Mucosa of descending colon (tissue), 3 donors: ENCODE measurements at regions not wholly inside any gene's neighbourhood (a gene's known extent, or its start where the extent isn't known, plus 50 kb on each side); places are given as distances from the start of the nearest gene placed in this dataset.

ENCODE experiments used
- ATAC-seq: fragments of 200-7000 bp; cut with Tn5 transposase; one replicate; pipeline ENCODE4 v1.9.1; 2020; ENCODE audit warnings: mild to moderate bottlenecking, moderate library complexity
- DNase-seq, 3 donors: peaks; one replicate each; pipeline ENCODE4 v3.0.0-alpha.2; 2020
- H3K36me3 ChIP-seq: fragments of 200-600 bp; one replicate; pipeline ENCODE4 v1.8.0; 2021; ENCODE audit warnings: low read depth, mild to moderate bottlenecking
- H3K4me1 ChIP-seq: fragments of 200-600 bp; one replicate; pipeline ENCODE4 v1.8.0; 2021; ENCODE audit warnings: low read depth, mild to moderate bottlenecking
- H3K4me3 ChIP-seq: fragments of 200-600 bp; one replicate; pipeline ENCODE4 v1.8.0; 2021; ENCODE audit warnings: mild to moderate bottlenecking
- H3K9me3 ChIP-seq: fragments of 200-600 bp; one replicate; pipeline ENCODE4 v1.8.0; 2021; ENCODE audit warnings: mild to moderate bottlenecking
- intact Hi-C, 2 donors: fragments of 100-400 bp; cut with DNase I in 1 of 2; cut with micrococcal nuclease in 1 of 2; formaldehyde crosslinking; loops; one replicate each; pipeline versions ENCODE4 v1.11.0 to v1.11.1; 2022; cut with DNase I, micrococcal nuclease
- TF ChIP-seq, protein P1 (sequence below): fragments of 200-600 bp; IDR thresholded peaks from one replicate; pipeline ENCODE4 v1.8.0; 2022; ENCODE audit warnings: antibody characterized with exemption, mild to moderate bottlenecking
- donor health status: DM: no; HTN: no; CAD: no; lungs with moderate emphysema.
- donor health status: DM: no; HTN: no; CAD: no.
- donor health status: DM: no; HTN: yes; CAD: no.

DNA sequence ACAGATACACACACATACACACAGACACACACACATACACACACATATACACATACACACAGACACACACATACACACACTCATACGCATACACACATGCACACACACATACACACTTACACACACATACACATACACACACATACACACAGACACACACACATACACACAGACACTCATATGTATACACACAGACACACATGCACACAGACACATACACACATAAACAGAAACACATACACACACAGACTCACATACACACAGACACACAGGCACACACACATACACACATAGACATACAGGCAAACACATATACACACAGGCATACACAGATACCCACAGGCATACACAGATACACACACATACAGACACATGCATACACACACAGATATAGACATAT is 143.9 kb upstream of the LYZL2 start:
- no peaks in the 10 kb centered on the region for H3K36me3 ChIP-seq
- intact Hi-C loops: no loop called here
- ATAC-seq: no peak
- peaks cover 23% of the 10 kb centered on the region for H3K9me3 ChIP-seq
- no peaks in the 10 kb centered on the region for H3K4me1 ChIP-seq
- no peak for DNase-seq
- TF ChIP-seq, protein P1, sequence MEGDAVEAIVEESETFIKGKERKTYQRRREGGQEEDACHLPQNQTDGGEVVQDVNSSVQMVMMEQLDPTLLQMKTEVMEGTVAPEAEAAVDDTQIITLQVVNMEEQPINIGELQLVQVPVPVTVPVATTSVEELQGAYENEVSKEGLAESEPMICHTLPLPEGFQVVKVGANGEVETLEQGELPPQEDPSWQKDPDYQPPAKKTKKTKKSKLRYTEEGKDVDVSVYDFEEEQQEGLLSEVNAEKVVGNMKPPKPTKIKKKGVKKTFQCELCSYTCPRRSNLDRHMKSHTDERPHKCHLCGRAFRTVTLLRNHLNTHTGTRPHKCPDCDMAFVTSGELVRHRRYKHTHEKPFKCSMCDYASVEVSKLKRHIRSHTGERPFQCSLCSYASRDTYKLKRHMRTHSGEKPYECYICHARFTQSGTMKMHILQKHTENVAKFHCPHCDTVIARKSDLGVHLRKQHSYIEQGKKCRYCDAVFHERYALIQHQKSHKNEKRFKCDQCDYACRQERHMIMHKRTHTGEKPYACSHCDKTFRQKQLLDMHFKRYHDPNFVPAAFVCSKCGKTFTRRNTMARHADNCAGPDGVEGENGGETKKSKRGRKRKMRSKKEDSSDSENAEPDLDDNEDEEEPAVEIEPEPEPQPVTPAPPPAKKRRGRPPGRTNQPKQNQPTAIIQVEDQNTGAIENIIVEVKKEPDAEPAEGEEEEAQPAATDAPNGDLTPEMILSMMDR: no peak
- H3K4me3 ChIP-seq: no peak overlapping the region

DNA sequence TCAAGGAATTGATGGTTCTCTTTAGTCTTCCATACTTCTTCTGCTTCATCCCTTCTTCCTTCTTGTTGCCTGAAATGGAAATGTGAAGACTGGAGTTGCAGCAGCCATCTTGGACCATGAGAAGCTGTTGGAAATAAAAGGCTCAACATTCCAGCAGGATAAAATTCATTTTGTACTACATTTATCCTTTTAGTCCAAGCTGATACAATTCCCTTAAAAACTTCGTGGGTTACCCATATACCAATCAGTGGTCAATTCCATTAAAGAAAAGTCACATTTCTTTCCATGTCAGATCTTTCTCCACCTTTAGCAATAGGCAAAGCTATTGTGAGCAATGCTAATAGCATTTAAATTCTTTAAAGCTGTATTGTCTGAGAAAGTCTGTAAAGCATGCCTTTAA is 141.3 kb upstream of the LYZL2 start:
- DNase-seq (no peak), ATAC-seq (no peak)
- Histone ChIP-seq H3K4me3 (no peak overlapping the region), H3K9me3 (peaks cover 23% of the 10 kb centered on the region), H3K36me3 (no peaks in the 10 kb centered on the region), H3K4me1 (no peaks in the 10 kb centered on the region)
- intact Hi-C loops: no loop called here
- TF ChIP-seq, protein P1: no peak

DNA sequence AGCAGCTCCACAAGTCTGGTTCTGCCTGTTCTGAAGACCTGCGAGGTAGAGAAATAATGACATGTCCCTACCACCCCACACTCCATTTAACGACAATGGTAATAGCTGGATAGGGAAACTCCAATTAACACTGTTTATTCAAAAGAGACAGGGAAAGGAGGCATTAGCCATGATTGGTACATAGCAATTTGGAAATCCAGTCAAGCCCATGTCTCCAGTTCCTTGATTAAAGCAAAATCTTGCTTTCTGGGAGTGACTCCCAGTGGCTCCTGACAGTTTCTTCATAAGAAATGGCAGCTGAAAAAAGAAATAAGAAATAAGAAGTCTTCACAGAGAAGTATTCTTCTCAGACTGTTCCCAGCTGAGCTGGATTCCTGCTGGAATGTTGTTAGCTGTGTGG is 140.7 kb upstream of the LYZL2 start:
- no peak for ATAC-seq
- intact Hi-C loops: no loop called here
- TF ChIP-seq, protein P1: no peak

DNA sequence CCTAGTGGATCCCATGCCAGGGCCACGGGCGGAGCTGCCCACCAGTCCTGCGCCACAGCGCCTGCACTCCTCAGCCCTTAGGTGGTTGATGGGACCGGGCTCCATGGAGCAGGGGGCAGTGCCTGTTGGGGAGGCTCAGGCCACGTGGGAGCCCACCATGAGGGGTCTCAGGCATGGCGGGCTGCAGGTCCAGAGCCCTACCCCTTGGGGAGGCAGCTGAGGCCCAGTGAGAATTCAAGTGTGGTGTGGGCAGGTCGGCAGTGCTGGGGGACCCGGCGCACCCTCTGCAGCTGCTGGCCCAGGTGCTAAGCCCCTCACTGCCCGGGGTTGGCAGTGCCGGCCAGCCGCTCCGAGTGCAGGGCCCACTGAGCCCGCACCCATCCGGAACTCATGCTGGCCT is 139.8 kb upstream of the LYZL2 start:
- Histone ChIP-seq H3K4me3 (no peak overlapping the region), H3K9me3 (peaks cover 23% of the 10 kb centered on the region), H3K36me3 (no peaks in the 10 kb centered on the region), H3K4me1 (no peaks in the 10 kb centered on the region)
- intact Hi-C loops: no loop called here
- DNase-seq (no peak), ATAC-seq (no peak)
- TF ChIP-seq, protein P1: no peak

More for the DNA sequence above, 140.7 kb upstream of the LYZL2 start:
- Histone ChIP-seq H3K4me3 (no peak overlapping the region), H3K36me3 (no peaks in the 10 kb centered on the region), H3K9me3 (peaks cover 23% of the 10 kb centered on the region), H3K4me1 (no peaks in the 10 kb centered on the region)
- DNase-seq: no peak

DNA sequence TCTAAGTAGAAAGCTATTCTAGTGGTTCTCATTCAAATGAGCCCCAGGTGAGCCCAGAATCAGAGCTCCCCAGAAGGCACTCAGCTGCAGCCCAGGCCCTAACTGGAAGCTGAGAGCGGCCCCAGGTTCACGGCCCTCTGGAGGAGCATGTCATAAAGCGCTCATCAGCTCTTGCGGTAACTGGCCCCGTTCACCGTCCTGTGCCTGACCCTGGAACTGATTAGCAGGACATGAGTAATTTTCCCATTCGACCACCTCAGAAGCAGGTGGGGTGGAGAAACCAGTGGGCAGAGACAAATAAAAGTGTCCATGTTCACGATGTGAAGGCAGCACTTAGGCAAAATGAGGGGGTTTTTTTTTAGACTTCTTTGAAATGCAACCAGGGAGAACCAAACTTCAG is 136.1 kb upstream of the LYZL2 start:
- no peak for ATAC-seq

More for the DNA sequence above, 136.1 kb upstream of the LYZL2 start:
- Histone ChIP-seq H3K4me3 (no peak overlapping the region), H3K9me3 (peaks cover 14% of the 10 kb centered on the region), H3K4me1 (no peaks in the 10 kb centered on the region), H3K36me3 (no peaks in the 10 kb centered on the region)
- TF ChIP-seq, protein P1: no peak
- intact Hi-C loops: no loop called here
- DNase-seq: no peak
